Stomach (tissue), 4 donors: ENCODE measurements at regions not wholly inside any gene's neighbourhood (a gene's known extent, or its start where the extent isn't known, plus 50 kb on each side); places are given as distances from the start of the nearest gene placed in this dataset.
A peak's percentile ranks its signal among the peaks of the same experiment; 100 is the strongest.

Source experiments
- EP300 ChIP-seq: sonication (generic); formaldehyde crosslinking; IDR thresholded peaks from one replicate; pipeline ENCODE4 v1.6.1; 2017; ENCODE audit warnings: antibody characterized with exemption
- POLR2A ChIP-seq, 4 donors: fragments of 450-650 bp; IDR thresholded peaks; one replicate each; pipeline ENCODE4 v1.6.1; 2016; ENCODE audit warnings: antibody characterized with exemption in 4 of 4, control low read depth in 2 of 4, mild to moderate bottlenecking in 1 of 4, moderate library complexity in 1 of 4
- POLR2AphosphoS5 ChIP-seq, 3 donors: sonication (generic); formaldehyde crosslinking; IDR thresholded peaks; one replicate each; pipeline ENCODE4 v1.6.1; 2016; ENCODE audit warnings: antibody characterized with exemption in 3 of 3
- TF ChIP-seq, protein P1 (sequence below), 7 experiments: fragments of 450-650 bp in 4 of 7; fragments of 200-600 bp in 3 of 7; sonication (generic) in 3 of 7; IDR thresholded peaks; one replicate each; pipeline ENCODE4 v1.5.1; 2016 to 2019; ENCODE audit warnings: antibody characterized with exemption in 7 of 7, control low read depth in 2 of 7, mild to moderate bottlenecking in 1 of 7

- TF ChIP-seq, protein P1, sequence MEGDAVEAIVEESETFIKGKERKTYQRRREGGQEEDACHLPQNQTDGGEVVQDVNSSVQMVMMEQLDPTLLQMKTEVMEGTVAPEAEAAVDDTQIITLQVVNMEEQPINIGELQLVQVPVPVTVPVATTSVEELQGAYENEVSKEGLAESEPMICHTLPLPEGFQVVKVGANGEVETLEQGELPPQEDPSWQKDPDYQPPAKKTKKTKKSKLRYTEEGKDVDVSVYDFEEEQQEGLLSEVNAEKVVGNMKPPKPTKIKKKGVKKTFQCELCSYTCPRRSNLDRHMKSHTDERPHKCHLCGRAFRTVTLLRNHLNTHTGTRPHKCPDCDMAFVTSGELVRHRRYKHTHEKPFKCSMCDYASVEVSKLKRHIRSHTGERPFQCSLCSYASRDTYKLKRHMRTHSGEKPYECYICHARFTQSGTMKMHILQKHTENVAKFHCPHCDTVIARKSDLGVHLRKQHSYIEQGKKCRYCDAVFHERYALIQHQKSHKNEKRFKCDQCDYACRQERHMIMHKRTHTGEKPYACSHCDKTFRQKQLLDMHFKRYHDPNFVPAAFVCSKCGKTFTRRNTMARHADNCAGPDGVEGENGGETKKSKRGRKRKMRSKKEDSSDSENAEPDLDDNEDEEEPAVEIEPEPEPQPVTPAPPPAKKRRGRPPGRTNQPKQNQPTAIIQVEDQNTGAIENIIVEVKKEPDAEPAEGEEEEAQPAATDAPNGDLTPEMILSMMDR (IDR thresholded peaks at IDR 0.05): peak in 5 of 7 experiments; percentile 59 to 86 (median 68)
- TF ChIP-seq POLR2A (IDR thresholded peaks at IDR 0.05) (no peak), EP300 (no peak), POLR2AphosphoS5 (IDR thresholded peaks at IDR 0.05) (peak in 1 of 3 donors; percentile 46)
These were observed 123.6 kb downstream of the PALM2AKAP2 start for GRCh38 chr9:109903515-109904138.
